Cardiac muscle cell (in vitro differentiated cells and primary cell): ENCODE measurements at regions not wholly inside any gene's neighbourhood (a gene's known extent, or its start where the extent isn't known, plus 50 kb on each side); places are given as distances from the start of the nearest gene placed in this dataset.

Experiments used
- DNase-seq, 2 donors: peaks; one replicate each; pipeline versions ENCODE4 v3.0.0 to v3.0.0-alpha.2; 2010 to 2017; ENCODE audit warnings: low read depth in 1 of 2, low spot score in 1 of 2
- H3K27ac ChIP-seq: fragments of 200-600 bp; sonication (generic); 2 replicates; pipeline ENCODE4 v1.5.1; 2016
- H3K27me3 ChIP-seq: fragments of 200-600 bp; sonication (generic); 2 replicates; pipeline ENCODE4 v1.6.0; 2016; ENCODE audit warnings: control low read depth
- H3K36me3 ChIP-seq: fragments of 200-600 bp; sonication (generic); 2 replicates; pipeline ENCODE4 v1.5.1; 2016; ENCODE audit warnings: control low read depth
- H3K4me1 ChIP-seq: fragments of 200-600 bp; sonication (generic); 2 replicates; pipeline ENCODE4 v1.8.1; 2017; ENCODE audit warnings: low read depth, mild to moderate bottlenecking, mixed run types
- H3K4me3 ChIP-seq: fragments of 200-600 bp; sonication (generic); 2 replicates; pipeline ENCODE4 v1.5.1; 2016; ENCODE audit warnings: mild to moderate bottlenecking
- H3K9me3 ChIP-seq: fragments of 200-600 bp; sonication (generic); 2 replicates; pipeline ENCODE4 v1.5.1; 2017; ENCODE audit warnings: low read depth, mild to moderate bottlenecking, control low read depth
- TF ChIP-seq, protein P1 (sequence below): IDR thresholded peaks from 2 replicates; pipeline ENCODE4 v1.5.1; 2012; ENCODE audit warnings: low read depth, mild to moderate bottlenecking, low read length

DNA sequence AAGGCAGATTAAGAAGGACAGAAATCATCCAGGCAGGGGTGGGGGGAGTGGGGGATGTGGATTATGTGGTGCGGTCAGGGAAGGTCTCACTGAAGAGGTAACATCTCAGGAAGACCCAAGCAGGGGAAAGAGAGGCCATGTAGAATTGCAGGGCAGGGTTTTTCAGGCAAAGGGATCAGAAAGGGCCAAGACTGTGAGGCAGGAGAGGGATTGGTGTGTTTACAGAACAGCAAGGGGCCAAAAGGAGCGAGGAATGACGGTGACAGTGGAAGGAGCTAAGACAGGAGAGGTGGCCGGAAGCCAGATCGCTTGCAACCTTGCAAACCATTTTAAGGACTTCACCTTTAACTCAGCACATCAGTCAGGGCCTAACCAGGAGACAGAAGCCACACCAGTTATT, 535.4 kb upstream of the JARID2 start:
- Histone ChIP-seq H3K4me1 (no peaks in the 10 kb centered on the region), H3K9me3 (no peaks in the 10 kb centered on the region), H3K27me3 (no peaks in the 10 kb centered on the region), H3K27ac (no peak overlapping the region), H3K36me3 (no peaks in the 10 kb centered on the region), H3K4me3 (no peak overlapping the region)
- no peak for DNase-seq
- TF ChIP-seq, protein P1, sequence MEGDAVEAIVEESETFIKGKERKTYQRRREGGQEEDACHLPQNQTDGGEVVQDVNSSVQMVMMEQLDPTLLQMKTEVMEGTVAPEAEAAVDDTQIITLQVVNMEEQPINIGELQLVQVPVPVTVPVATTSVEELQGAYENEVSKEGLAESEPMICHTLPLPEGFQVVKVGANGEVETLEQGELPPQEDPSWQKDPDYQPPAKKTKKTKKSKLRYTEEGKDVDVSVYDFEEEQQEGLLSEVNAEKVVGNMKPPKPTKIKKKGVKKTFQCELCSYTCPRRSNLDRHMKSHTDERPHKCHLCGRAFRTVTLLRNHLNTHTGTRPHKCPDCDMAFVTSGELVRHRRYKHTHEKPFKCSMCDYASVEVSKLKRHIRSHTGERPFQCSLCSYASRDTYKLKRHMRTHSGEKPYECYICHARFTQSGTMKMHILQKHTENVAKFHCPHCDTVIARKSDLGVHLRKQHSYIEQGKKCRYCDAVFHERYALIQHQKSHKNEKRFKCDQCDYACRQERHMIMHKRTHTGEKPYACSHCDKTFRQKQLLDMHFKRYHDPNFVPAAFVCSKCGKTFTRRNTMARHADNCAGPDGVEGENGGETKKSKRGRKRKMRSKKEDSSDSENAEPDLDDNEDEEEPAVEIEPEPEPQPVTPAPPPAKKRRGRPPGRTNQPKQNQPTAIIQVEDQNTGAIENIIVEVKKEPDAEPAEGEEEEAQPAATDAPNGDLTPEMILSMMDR = no peak

DNA sequence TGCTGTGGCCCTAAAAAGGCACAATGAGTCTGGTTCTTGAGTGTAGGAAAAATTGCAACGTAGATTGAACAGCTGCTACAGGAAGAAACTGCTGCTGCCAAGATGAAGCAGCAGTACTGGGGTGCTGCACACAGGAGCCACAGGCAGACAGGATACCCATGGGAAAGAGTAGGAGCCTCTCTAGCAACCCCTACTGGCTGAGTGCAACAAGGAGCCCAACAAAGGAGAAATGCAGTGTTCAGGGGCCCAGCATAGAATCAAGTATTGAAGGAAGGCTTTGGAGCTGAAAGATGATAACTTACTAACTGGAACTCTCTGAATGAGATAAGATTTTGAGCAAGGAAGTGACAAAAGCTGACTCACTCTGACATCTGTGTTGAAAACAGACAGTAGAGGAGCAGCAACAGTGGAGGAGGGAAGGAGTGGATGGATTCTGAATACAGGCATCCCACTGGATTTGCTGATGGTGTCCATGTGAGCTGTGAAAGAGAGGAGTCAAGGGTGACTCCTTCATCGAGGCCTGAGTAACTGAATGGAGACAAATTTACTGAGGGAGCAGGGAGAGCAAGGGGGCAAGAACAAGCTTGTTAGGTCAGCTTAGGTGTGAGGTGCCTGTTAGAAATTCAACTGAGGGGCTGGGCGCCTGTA, 534.7 kb upstream of the JARID2 start:
- Histone ChIP-seq H3K36me3 (no peaks in the 10 kb centered on the region), H3K27me3 (no peaks in the 10 kb centered on the region)
- DNase-seq = peak; percentile 40 to 91

DNA sequence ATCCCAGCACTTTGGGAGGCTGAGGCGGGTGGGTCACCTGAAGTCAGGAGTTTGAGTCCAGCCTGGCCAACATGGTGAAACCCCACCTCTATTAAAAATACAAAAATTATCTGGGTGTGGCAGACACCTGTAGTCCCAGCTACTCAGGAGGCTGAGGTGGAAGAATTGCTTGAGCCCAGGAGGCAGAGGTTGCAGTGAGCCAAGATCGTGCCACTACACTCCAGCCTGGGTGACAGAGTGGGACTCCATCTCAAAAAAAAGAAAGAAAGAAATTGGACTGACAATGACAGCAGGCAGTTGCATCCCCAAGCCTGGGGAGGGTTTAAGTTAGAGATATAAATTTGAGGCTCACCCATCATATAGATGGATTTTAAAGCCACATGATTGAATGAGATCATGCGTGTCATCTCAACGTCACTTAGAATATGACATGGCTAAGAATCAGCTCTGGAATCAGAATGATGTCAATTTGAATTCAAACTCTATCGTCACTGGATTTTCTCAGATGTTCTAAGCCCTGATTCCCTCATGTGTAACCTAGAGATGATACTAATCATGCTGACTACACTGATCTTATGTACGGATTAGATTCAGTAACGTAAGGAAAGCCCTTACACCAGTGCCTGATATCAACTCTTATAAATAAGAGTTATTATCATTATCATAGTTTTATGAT, 534.0 kb upstream of the JARID2 start:
- TF ChIP-seq, protein P1 = no peak
- H3K27ac ChIP-seq = no peak overlapping the region
- DNase-seq = no peak
- no peak overlapping the region for H3K4me3 ChIP-seq
- no peaks in the 10 kb centered on the region for H3K4me1 ChIP-seq
- no peaks in the 10 kb centered on the region for H3K9me3 ChIP-seq
- no peaks in the 10 kb centered on the region for H3K36me3 ChIP-seq
- no peaks in the 10 kb centered on the region for H3K27me3 ChIP-seq

More for the DNA sequence above, 534.7 kb upstream of the JARID2 start:
- H3K9me3 ChIP-seq = no peaks in the 10 kb centered on the region
- no peak overlapping the region for H3K27ac ChIP-seq
- H3K4me3 ChIP-seq = no peak overlapping the region
- TF ChIP-seq, protein P1 = peak; percentile 87
- no peaks in the 10 kb centered on the region for H3K4me1 ChIP-seq

DNA sequence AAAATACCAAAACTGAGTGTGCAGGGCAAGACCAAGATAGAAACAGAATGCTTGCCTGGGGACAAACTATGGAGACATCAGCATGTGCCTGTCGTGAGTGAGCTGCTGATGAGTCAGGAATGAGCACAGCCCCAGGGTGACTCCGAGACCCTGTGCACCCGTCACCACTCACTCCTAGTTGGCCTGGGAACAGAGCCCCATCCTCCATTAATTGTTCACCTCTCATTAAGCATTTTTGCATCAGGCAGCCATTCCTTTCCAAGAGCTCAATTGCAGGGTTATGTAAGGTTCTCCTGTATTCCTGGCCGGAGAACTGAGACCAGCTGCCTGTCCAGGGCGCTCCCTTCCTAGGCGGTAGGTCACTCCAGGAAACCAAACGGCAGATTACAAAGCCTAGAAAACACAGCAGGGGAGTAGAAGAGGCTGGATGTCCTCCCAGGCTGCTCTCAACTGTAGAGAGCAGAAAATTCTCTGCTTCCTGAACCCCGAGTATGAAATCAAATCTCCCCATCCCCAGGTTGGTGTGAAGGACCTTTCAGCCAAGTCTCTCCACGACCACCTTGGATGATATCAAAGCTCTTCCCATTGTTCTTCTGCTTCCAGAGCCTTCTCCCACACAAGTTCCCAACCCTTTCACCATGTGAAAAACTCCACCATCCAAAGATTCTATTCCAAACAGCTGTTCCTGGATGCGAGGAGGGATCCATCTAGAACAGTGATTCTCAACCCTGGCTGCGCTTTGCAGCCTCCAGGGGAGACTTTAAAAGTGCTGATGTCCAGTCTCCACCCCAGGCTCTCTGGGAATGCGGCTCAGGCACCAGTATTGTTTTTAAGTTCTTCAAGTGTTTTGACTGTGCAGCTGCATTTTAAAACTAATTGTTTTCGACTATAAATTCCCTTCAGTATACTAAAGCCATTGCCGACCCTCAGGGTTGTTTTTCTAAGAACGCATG, 532.6 kb upstream of the JARID2 start:
- no peaks in the 10 kb centered on the region for H3K27me3 ChIP-seq
- no peak overlapping the region for H3K4me3 ChIP-seq
- TF ChIP-seq, protein P1 = no peak
- DNase-seq = peak in 1 of 2 donors; percentile 87
- H3K36me3 ChIP-seq = no peaks in the 10 kb centered on the region
- no peaks in the 10 kb centered on the region for H3K4me1 ChIP-seq
- no peaks in the 10 kb centered on the region for H3K9me3 ChIP-seq
- no peak overlapping the region for H3K27ac ChIP-seq

DNA sequence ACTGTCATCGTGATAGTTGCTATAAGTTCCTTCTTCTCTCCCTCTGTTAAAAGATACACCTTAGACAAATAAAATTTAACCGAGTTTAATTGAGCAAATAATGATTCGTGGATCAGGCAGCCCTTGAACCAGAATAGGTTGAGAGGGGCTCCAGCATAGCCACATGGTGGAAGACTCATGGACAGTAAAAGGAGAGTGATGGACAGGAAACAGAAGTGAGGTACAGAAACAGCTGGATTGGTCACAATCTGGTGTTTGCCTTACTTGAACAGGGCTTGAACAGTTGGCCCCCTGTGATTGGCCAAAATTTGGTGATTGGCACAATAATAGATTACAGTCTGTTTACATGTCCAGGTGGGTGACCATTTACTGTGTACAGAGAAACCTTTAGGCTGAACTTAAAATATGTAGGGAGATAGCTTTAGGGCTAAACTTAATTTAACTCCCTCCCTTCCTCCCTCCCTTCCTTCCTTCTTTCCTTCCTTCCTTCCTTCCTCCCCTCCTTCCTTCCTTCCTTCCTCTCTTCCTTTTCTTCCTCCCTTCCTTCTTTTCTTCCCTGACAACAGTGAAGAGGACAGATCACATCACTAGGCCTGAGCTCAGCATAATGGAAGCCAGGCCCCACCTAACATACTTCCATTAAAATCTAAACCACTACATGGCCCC, 531.8 kb upstream of the JARID2 start:
- DNase-seq = no peak
- Histone ChIP-seq H3K27me3 (no peaks in the 10 kb centered on the region), H3K27ac (no peak overlapping the region), H3K4me1 (peaks cover 6% of the 10 kb centered on the region), H3K36me3 (no peaks in the 10 kb centered on the region), H3K9me3 (no peaks in the 10 kb centered on the region), H3K4me3 (no peak overlapping the region)
- TF ChIP-seq, protein P1 = no peak
